Activated CD8-positive, alpha-beta T cell treated with anti-CD3 and anti-CD28 coated beads for 36 hours (primary cell): ENCODE measurements at regions not wholly inside any gene's neighbourhood (a gene's known extent, or its start where the extent isn't known, plus 50 kb on each side); places are given as distances from the start of the nearest gene placed in this dataset.

ENCODE experiments used
- ATAC-seq: fragments of 200-7000 bp; cut with Tn5 transposase; one replicate; pipeline ENCODE4 v1.10.0; 2021; ENCODE audit warnings: mild to moderate bottlenecking, moderate library complexity
- CTCF ChIA-PET: fragments of 350-600 bp; sonication (Branson Sonifier 250); formaldehyde crosslinking; loops from one replicate; lab custom pipeline; 2021; ENCODE audit warnings: antibody characterized with exemption; lab: Charles Lee
- POLR2A ChIA-PET: fragments of 350-600 bp; sonication (Branson Sonifier 250); formaldehyde crosslinking; loops from one replicate; lab custom pipeline; 2021; ENCODE audit warnings: antibody characterized with exemption; lab: Charles Lee
- DNase-seq: peaks from one replicate; pipeline ENCODE4 v3.0.0-alpha.2; 2020
- H3K27ac Mint-ChIP-seq: one replicate; pipeline ENCODE4 v1.8.0; 2021; ENCODE audit warnings: mild to moderate bottlenecking, mixed read lengths
- H3K27me3 Mint-ChIP-seq: one replicate; pipeline ENCODE4 v1.8.0; 2021; ENCODE audit warnings: mixed read lengths
- H3K36me3 Mint-ChIP-seq: one replicate; pipeline ENCODE4 v1.8.0; 2021; ENCODE audit warnings: low read depth, mixed read lengths
- H3K4me1 Mint-ChIP-seq: one replicate; pipeline ENCODE4 v1.8.0; 2021; ENCODE audit warnings: low read depth, mixed read lengths
- H3K4me3 Mint-ChIP-seq: one replicate; pipeline ENCODE4 v1.8.0; 2021; ENCODE audit warnings: mild to moderate bottlenecking, moderate library complexity, mixed read lengths
- H3K9me3 Mint-ChIP-seq: one replicate; pipeline ENCODE4 v1.8.0; 2021; ENCODE audit warnings: mixed read lengths
- intact Hi-C: fragments of 100-400 bp; cut with micrococcal nuclease; formaldehyde crosslinking; loops from one replicate; pipeline ENCODE4 v1.10.0; 2022
- TF ChIP-seq, protein P1 (sequence below): fragments of 200-600 bp; IDR thresholded peaks from one replicate; pipeline ENCODE4 v1.8.0; 2022; ENCODE audit warnings: antibody characterized with exemption, mild to moderate bottlenecking

- H3K9me3 Mint-ChIP-seq: no peaks in the 10 kb centered on the region
- TF ChIP-seq, protein P1, sequence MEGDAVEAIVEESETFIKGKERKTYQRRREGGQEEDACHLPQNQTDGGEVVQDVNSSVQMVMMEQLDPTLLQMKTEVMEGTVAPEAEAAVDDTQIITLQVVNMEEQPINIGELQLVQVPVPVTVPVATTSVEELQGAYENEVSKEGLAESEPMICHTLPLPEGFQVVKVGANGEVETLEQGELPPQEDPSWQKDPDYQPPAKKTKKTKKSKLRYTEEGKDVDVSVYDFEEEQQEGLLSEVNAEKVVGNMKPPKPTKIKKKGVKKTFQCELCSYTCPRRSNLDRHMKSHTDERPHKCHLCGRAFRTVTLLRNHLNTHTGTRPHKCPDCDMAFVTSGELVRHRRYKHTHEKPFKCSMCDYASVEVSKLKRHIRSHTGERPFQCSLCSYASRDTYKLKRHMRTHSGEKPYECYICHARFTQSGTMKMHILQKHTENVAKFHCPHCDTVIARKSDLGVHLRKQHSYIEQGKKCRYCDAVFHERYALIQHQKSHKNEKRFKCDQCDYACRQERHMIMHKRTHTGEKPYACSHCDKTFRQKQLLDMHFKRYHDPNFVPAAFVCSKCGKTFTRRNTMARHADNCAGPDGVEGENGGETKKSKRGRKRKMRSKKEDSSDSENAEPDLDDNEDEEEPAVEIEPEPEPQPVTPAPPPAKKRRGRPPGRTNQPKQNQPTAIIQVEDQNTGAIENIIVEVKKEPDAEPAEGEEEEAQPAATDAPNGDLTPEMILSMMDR: no peak
- CTCF ChIA-PET: no interaction called here
- H3K4me1 Mint-ChIP-seq: no peaks in the 10 kb centered on the region
- H3K36me3 Mint-ChIP-seq: no peaks in the 10 kb centered on the region
- no peak overlapping the region for H3K4me3 Mint-ChIP-seq
- DNase-seq (no peak), ATAC-seq (no peak)
- no peaks in the 10 kb centered on the region for H3K27me3 Mint-ChIP-seq
- no peak overlapping the region for H3K27ac Mint-ChIP-seq
- POLR2A ChIA-PET: no interaction called here
- intact Hi-C loops: no loop called here
These were observed 372.6 kb downstream of the FBXO8 start for GRCh38 chr4:173910891-173911290.

- TF ChIP-seq, protein P1: no peak
- Mint-ChIP-seq H3K27ac (no peak overlapping the region), H3K9me3 (no peaks in the 10 kb centered on the region), H3K4me3 (no peak overlapping the region), H3K36me3 (no peaks in the 10 kb centered on the region), H3K4me1 (no peaks in the 10 kb centered on the region), H3K27me3 (no peaks in the 10 kb centered on the region)
- intact Hi-C loops: no loop called here
- no peak for ATAC-seq
- ChIA-PET POLR2A (no interaction called here), CTCF (no interaction called here)
- no peak for DNase-seq
These were observed 374.2 kb downstream of the FBXO8 start for GRCh38 chr4:173909294-173909693.

- ChIA-PET CTCF (no interaction called here), POLR2A (no interaction called here)
- no peak for ATAC-seq
- Mint-ChIP-seq H3K36me3 (no peaks in the 10 kb centered on the region), H3K27me3 (no peaks in the 10 kb centered on the region), H3K4me3 (no peak overlapping the region), H3K9me3 (no peaks in the 10 kb centered on the region), H3K27ac (no peak overlapping the region), H3K4me1 (no peaks in the 10 kb centered on the region)
- TF ChIP-seq, protein P1: no peak
- intact Hi-C loops: no loop called here
- DNase-seq: no peak
These were observed 369.8 kb upstream of the HAND2 start for GRCh38 chr4:173899813-173900212.

GRCh38 chr4:173891072-173891471, 361.0 kb upstream of the HAND2 start:
- no peak overlapping the region for H3K4me3 Mint-ChIP-seq
- ATAC-seq (no peak), DNase-seq (no peak)
- H3K27me3 Mint-ChIP-seq: no peaks in the 10 kb centered on the region
- TF ChIP-seq, protein P1: no peak
- ChIA-PET POLR2A (no interaction called here), CTCF (no interaction called here)
- H3K9me3 Mint-ChIP-seq: peaks cover 6% of the 10 kb centered on the region
- H3K27ac Mint-ChIP-seq: no peak overlapping the region
- no peaks in the 10 kb centered on the region for H3K4me1 Mint-ChIP-seq
- H3K36me3 Mint-ChIP-seq: no peaks in the 10 kb centered on the region
- intact Hi-C loops: no loop called here

DNA sequence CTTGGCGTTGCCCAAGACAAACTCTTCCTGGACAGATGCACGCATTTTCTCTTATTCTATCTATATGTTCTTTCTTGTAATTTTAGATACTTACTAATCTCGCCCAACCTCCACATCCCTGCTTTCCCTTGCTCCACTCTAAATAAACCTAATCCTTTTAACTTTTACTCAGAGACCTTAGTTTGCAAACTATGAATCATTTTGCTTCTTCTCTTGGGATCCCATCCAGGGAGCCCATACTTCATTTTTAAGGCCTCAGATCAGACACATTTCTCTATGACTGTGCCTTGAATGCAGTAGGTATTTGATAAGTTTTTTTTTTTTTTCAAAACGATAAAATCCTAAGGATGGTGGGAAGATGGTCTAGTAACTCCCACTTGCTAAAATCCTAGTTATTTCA, 353.8 kb upstream of the HAND2 start:
- no peak for ATAC-seq
- H3K27ac Mint-ChIP-seq: no peak overlapping the region
- CTCF ChIA-PET: no interaction called here
- no peak overlapping the region for H3K4me3 Mint-ChIP-seq
- POLR2A ChIA-PET: no interaction called here
- no peaks in the 10 kb centered on the region for H3K27me3 Mint-ChIP-seq
- no peak for DNase-seq
- no peaks in the 10 kb centered on the region for H3K4me1 Mint-ChIP-seq
- peaks cover 4% of the 10 kb centered on the region for H3K9me3 Mint-ChIP-seq
- TF ChIP-seq, protein P1: no peak
- H3K36me3 Mint-ChIP-seq: peaks cover 1% of the 10 kb centered on the region
- intact Hi-C loops: no loop called here
